HepG2 (cell line): ENCODE measurements at regions not wholly inside any gene's neighbourhood (a gene's known extent, or its start where the extent isn't known, plus 50 kb on each side); places are given as distances from the start of the nearest gene placed in this dataset.

Experiments
- ATAC-seq: fragments of 200-7000 bp; cut with Tn5 transposase; 3 replicates; pipeline ENCODE4 v1.9.1; 2020; ENCODE audit warnings: mild to moderate bottlenecking, moderate library complexity
- BruUV-seq: library from RNA; stranded (reverse); fragments of 400-500 nt; replicated peaks from 2 replicates; lab custom pipeline; 2021; lab: Mats Ljungman, UMichigan
- CTCF ChIA-PET: fragments of 300-600 bp; formaldehyde crosslinking; extraction: SDS; loops from one replicate; lab custom pipeline; 2021; ENCODE audit warnings: low total read pairs, inconsistent platforms, low intra/inter-chr PET ratio; lab: Yijun Ruan, JAX
- POLR2A ChIA-PET: fragments of 350-600 bp; sonication (Branson Sonifier 250); formaldehyde crosslinking; loops from one replicate; lab custom pipeline; 2020; ENCODE audit warnings: antibody characterized with exemption, inconsistent platforms; lab: Yijun Ruan, JAX
- DNase-seq: peaks from one replicate; pipeline ENCODE4 v3.0.0-alpha.2; 2015; ENCODE audit warnings: low spot score
- FAIRE-seq: peaks from 3 replicates; lab custom pipeline; 2011; peaks lifted over from hg19 to GRCh38; lab: Jason Lieb, UNC
- H2AFZ ChIP-seq: one replicate; pipeline ENCODE4 v1.6.1; 2011; ENCODE audit warnings: low read length, inconsistent platforms
- H3K27ac ChIP-seq: fragments of 300-600 bp; 3 replicates; pipeline ENCODE4 v1.8.0; 2011; ENCODE audit warnings: mixed run types, mild to moderate bottlenecking, mixed read lengths, low read length, inconsistent platforms; ENCODE audit not compliant: insufficient read depth; ENCODE audit errors: extremely low read length
- H3K27me3 ChIP-seq, 2 experiments: fragments of 200-600 bp in 1 of 2; 2 replicates in 1 of 2; 3 replicates in 1 of 2; pipeline versions ENCODE4 v1.6.0 to v1.8.0; 2011; ENCODE audit warnings: low read length in 2 of 2, mild to moderate bottlenecking in 2 of 2, moderate library complexity in 2 of 2, inconsistent platforms in 1 of 2; ENCODE audit not compliant: insufficient read depth in 2 of 2, control insufficient read depth in 1 of 2
- H3K36me3 ChIP-seq, 2 experiments: fragments of 200-600 bp in 1 of 2; replicated peaks in 1 of 2; 2 replicates in 1 of 2; 3 replicates in 1 of 2; pipeline versions ENCODE4 v1.5.1 to v1.8.0; 2011; ENCODE audit warnings: low read length in 2 of 2, inconsistent platforms in 1 of 2; ENCODE audit not compliant: insufficient read depth in 2 of 2, control insufficient read depth in 1 of 2
- H3K4me1 ChIP-seq: 2 replicates; pipeline ENCODE4 v1.5.1; 2012; ENCODE audit warnings: low read length, inconsistent platforms; ENCODE audit not compliant: insufficient read depth
- H3K4me2 ChIP-seq: 2 replicates; pipeline ENCODE4 v1.6.0; 2011; ENCODE audit warnings: low read depth, low read length, inconsistent platforms
- H3K4me3 ChIP-seq, 3 experiments: fragments of 200-600 bp in 1 of 3; sonication (generic), shearing (Covaris generic) in 1 of 3; replicated peaks in 1 of 3; 2 replicates each; pipeline ENCODE4 v1.5.1; 2011 to 2016; ENCODE audit warnings: low read length in 3 of 3, inconsistent platforms in 2 of 3, low read depth in 2 of 3, mild to moderate bottlenecking in 2 of 3, control low read depth in 1 of 3, mixed read lengths in 1 of 3; ENCODE audit not compliant: insufficient read depth in 1 of 3
- H3K79me2 ChIP-seq: one replicate; pipeline ENCODE4 v1.6.1; 2011; ENCODE audit warnings: low read length, inconsistent platforms; ENCODE audit not compliant: insufficient read depth
- H3K9ac ChIP-seq: 2 replicates; pipeline ENCODE4 v1.6.0; 2011; ENCODE audit warnings: mild to moderate bottlenecking, low read depth, low read length, inconsistent platforms; ENCODE audit not compliant: insufficient read depth
- H3K9me3 ChIP-seq: 2 replicates; pipeline ENCODE4 v1.5.1; 2012; ENCODE audit warnings: mild to moderate bottlenecking, low read length
- H4K20me1 ChIP-seq: 2 replicates; pipeline ENCODE4 v1.6.0; 2011; ENCODE audit warnings: inconsistent platforms, mild to moderate bottlenecking, low read length, moderate library complexity; ENCODE audit not compliant: insufficient read depth
- KDM6A ChIP-seq: IDR thresholded peaks from 2 replicates; pipeline ENCODE4 v1.6.1; 2016; ENCODE audit warnings: low read depth
- POLR2AphosphoS2 ChIP-seq: IDR thresholded peaks from 2 replicates; pipeline ENCODE4 v1.6.1; 2011; ENCODE audit warnings: low read depth, low read length, improper control_type of control experiment
- RFXANK ChIP-seq: IDR thresholded peaks from 2 replicates; pipeline ENCODE4 v1.6.1; 2016
- STAT5B ChIP-seq: sonication (generic); formaldehyde crosslinking; IDR thresholded peaks from 2 replicates; pipeline ENCODE4 v1.4.0; 2020; ENCODE audit warnings: missing genetic modification reagents
- ZFP62 ChIP-seq: sonication (generic); formaldehyde crosslinking; IDR thresholded peaks from 2 replicates; pipeline ENCODE4 v1.4.0; 2020; ENCODE audit warnings: missing genetic modification reagents
- ZNF232 ChIP-seq: sonication (generic); formaldehyde crosslinking; IDR thresholded peaks from 2 replicates; pipeline ENCODE4 v1.4.0; 2020; ENCODE audit warnings: missing genetic modification reagents, borderline replicate concordance
- in situ Hi-C: cut with HindIII; loops from 2 replicates; pipeline ENCODE4 v1.10.0; 2017; ENCODE audit warnings: low pct_unique_long_range_greater_than_20kb; ENCODE audit not compliant: extremely low pct_ligation_motif_present
- intact Hi-C: fragments of 100-400 bp; cut with micrococcal nuclease; formaldehyde crosslinking; loops from one replicate; pipeline ENCODE4 v1.10.0; 2022; ENCODE audit not compliant: unreplicated experiment
- TF ChIP-seq, protein P1 (sequence below): sonication (generic); formaldehyde crosslinking; IDR thresholded peaks from 2 replicates; pipeline ENCODE4 v1.4.0; 2020; ENCODE audit warnings: missing genetic modification reagents, borderline replicate concordance
- TF ChIP-seq, protein P2 (sequence below): sonication (generic); formaldehyde crosslinking; IDR thresholded peaks from 2 replicates; pipeline ENCODE4 v1.4.0; 2020; ENCODE audit warnings: mild to moderate bottlenecking, missing genetic modification reagents
- TF ChIP-seq, protein P3 (sequence below): sonication (generic); formaldehyde crosslinking; IDR thresholded peaks from 2 replicates; pipeline ENCODE4 v1.4.0; 2020; ENCODE audit warnings: missing genetic modification reagents
- TF ChIP-seq, protein P4 (sequence below): sonication (generic); formaldehyde crosslinking; conservative IDR thresholded peaks from 2 replicates; pipeline ENCODE4 v1.4.0; 2020; ENCODE audit warnings: mild to moderate bottlenecking, missing genetic modification reagents, moderate library complexity

DNA sequence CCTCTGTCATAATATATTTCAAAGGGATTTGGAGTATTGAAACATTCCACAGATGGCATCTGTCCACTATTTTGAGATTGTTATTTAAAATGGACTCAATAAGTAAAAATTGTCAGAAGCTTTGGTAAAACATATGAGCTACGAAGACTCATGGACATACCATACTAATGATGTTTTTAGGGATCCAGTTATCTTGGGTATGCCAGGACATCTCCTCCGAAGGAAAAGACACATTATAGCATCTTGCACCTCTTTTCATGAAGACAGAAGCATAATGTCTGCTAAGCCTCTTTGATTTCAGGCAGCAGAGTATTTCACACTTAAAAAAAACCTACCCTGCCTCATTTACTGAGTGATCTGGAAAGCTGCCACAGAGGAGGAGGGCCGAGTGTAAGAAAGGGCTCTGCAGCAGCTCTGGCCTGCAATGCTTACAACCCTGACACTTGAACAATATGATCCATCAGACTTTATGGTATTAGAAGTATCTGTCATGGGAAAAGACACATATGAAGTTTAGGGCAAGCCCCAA lies 284.8 kb downstream of the TUSC7 start (continued):
- TF ChIP-seq, protein P1, sequence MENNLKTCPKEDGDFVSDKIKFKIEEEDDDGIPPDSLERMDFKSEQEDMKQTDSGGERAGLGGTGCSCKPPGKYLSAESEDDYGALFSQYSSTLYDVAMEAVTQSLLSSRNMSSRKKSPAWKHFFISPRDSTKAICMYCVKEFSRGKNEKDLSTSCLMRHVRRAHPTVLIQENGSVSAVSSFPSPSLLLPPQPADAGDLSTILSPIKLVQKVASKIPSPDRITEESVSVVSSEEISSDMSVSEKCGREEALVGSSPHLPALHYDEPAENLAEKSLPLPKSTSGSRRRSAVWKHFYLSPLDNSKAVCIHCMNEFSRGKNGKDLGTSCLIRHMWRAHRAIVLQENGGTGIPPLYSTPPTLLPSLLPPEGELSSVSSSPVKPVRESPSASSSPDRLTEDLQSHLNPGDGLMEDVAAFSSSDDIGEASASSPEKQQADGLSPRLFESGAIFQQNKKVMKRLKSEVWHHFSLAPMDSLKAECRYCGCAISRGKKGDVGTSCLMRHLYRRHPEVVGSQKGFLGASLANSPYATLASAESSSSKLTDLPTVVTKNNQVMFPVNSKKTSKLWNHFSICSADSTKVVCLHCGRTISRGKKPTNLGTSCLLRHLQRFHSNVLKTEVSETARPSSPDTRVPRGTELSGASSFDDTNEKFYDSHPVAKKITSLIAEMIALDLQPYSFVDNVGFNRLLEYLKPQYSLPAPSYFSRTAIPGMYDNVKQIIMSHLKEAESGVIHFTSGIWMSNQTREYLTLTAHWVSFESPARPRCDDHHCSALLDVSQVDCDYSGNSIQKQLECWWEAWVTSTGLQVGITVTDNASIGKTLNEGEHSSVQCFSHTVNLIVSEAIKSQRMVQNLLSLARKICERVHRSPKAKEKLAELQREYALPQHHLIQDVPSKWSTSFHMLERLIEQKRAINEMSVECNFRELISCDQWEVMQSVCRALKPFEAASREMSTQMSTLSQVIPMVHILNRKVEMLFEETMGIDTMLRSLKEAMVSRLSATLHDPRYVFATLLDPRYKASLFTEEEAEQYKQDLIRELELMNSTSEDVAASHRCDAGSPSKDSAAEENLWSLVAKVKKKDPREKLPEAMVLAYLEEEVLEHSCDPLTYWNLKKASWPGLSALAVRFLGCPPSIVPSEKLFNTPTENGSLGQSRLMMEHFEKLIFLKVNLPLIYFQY, result no peak
- TF ChIP-seq RFXANK (no peak), ZNF232 (CRISPR knock-in tag) (no peak)
- TF ChIP-seq, protein P2, sequence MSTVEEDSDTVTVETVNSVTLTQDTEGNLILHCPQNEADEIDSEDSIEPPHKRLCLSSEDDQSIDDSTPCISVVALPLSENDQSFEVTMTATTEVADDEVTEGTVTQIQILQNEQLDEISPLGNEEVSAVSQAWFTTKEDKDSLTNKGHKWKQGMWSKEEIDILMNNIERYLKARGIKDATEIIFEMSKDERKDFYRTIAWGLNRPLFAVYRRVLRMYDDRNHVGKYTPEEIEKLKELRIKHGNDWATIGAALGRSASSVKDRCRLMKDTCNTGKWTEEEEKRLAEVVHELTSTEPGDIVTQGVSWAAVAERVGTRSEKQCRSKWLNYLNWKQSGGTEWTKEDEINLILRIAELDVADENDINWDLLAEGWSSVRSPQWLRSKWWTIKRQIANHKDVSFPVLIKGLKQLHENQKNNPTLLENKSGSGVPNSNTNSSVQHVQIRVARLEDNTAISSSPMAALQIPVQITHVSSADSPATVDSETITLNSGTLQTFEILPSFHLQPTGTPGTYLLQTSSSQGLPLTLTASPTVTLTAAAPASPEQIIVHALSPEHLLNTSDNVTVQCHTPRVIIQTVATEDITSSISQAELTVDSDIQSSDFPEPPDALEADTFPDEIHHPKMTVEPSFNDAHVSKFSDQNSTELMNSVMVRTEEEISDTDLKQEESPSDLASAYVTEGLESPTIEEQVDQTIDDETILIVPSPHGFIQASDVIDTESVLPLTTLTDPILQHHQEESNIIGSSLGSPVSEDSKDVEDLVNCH (CRISPR knock-in tag), result no peak
- TF ChIP-seq, all 625 proteins: peak for 0

DNA sequence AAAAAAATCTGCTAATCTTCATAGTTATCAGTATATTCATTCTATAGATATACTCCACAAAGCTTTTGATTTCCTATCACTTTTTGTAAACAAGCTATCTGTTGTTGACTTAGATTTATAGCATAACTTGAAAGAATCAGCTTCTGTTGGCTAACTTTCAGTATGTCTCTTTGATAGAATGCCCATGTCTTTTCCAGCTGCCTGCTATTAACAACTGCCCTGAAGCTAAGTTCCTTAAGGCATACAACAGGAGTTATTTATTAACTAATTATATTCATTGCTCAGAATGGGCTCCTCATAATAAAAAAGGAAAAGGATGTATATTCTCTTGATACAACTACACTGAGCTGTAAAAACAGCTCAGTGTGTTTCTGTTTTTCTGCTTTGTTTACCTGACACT lies 293.9 kb downstream of the TUSC7 start:
- no peak for FAIRE-seq
- Histone ChIP-seq H3K27ac (no peak overlapping the region), H3K9me3 (no peaks in the 10 kb centered on the region), H3K4me2 (no peak overlapping the region), H3K36me3 (no peaks in the 10 kb centered on the region), H3K79me2 (no peaks in the 10 kb centered on the region), H3K4me3 (no peak overlapping the region), H3K9ac (no peak overlapping the region), H3K27me3 (no peaks in the 10 kb centered on the region; a peak in 1 of 5 replicates), H2AFZ (no peak overlapping the region), H4K20me1 (no peaks in the 10 kb centered on the region), H3K4me1 (no peaks in the 10 kb centered on the region)
- ChIA-PET POLR2A (no interaction called here), CTCF (no interaction called here)
- no peak for DNase-seq
- no TSS peak for BruUV-seq
- no peak for ATAC-seq
- TF ChIP-seq, protein P3, sequence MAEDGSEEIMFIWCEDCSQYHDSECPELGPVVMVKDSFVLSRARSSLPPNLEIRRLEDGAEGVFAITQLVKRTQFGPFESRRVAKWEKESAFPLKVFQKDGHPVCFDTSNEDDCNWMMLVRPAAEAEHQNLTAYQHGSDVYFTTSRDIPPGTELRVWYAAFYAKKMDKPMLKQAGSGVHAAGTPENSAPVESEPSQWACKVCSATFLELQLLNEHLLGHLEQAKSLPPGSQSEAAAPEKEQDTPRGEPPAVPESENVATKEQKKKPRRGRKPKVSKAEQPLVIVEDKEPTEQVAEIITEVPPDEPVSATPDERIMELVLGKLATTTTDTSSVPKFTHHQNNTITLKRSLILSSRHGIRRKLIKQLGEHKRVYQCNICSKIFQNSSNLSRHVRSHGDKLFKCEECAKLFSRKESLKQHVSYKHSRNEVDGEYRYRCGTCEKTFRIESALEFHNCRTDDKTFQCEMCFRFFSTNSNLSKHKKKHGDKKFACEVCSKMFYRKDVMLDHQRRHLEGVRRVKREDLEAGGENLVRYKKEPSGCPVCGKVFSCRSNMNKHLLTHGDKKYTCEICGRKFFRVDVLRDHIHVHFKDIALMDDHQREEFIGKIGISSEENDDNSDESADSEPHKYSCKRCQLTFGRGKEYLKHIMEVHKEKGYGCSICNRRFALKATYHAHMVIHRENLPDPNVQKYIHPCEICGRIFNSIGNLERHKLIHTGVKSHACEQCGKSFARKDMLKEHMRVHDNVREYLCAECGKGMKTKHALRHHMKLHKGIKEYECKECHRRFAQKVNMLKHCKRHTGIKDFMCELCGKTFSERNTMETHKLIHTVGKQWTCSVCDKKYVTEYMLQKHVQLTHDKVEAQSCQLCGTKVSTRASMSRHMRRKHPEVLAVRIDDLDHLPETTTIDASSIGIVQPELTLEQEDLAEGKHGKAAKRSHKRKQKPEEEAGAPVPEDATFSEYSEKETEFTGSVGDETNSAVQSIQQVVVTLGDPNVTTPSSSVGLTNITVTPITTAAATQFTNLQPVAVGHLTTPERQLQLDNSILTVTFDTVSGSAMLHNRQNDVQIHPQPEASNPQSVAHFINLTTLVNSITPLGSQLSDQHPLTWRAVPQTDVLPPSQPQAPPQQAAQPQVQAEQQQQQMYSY (CRISPR knock-in tag), result no peak
- TF ChIP-seq POLR2AphosphoS2 (no peak), KDM6A (no peak), STAT5B (no peak), ZFP62 (no peak)
- TF ChIP-seq, protein P4, sequence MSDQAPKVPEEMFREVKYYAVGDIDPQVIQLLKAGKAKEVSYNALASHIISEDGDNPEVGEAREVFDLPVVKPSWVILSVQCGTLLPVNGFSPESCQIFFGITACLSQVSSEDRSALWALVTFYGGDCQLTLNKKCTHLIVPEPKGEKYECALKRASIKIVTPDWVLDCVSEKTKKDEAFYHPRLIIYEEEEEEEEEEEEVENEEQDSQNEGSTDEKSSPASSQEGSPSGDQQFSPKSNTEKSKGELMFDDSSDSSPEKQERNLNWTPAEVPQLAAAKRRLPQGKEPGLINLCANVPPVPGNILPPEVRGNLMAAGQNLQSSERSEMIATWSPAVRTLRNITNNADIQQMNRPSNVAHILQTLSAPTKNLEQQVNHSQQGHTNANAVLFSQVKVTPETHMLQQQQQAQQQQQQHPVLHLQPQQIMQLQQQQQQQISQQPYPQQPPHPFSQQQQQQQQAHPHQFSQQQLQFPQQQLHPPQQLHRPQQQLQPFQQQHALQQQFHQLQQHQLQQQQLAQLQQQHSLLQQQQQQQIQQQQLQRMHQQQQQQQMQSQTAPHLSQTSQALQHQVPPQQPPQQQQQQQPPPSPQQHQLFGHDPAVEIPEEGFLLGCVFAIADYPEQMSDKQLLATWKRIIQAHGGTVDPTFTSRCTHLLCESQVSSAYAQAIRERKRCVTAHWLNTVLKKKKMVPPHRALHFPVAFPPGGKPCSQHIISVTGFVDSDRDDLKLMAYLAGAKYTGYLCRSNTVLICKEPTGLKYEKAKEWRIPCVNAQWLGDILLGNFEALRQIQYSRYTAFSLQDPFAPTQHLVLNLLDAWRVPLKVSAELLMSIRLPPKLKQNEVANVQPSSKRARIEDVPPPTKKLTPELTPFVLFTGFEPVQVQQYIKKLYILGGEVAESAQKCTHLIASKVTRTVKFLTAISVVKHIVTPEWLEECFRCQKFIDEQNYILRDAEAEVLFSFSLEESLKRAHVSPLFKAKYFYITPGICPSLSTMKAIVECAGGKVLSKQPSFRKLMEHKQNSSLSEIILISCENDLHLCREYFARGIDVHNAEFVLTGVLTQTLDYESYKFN, result no peak
- intact Hi-C loops, result no loop called here
- in situ Hi-C loops, result no loop called here
